ENCODE measurements at regions not wholly inside any gene's neighbourhood (a gene's known extent, or its start where the extent isn't known, plus 50 kb on each side); places are given as distances from the start of the nearest gene placed in this dataset.

GRCh38 chr7:38102507-38102906, 75.5 kb upstream of the STARD3NL start:
- no peak for FAIRE-seq

DNA sequence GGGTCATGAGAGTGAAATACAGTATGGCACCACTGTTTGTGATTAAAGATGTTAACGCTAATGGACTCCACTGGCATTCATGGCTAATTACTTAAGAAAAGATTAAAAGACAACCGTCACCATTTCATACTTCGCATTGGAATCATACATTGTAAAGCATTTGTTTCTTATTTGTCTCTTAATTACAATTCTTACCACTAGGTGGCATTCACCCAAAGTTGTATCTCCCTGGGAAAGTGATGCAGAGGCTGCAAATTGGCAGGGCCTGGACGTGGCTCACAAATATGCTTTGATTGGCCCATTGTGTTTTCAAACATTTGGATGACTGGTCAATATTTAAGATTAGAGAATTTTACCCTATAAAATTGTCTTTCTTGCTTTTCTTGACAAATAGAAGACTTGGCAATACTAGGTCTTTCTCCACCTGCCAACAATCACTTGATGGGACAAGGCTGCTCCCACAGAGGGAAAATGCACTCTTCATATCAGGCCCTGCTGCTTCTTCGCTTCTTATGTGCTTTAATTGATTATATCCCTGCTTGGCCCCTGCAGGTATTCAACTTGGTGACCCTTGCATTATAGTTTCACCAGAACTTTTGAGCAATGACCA, 72.1 kb upstream of the STARD3NL start:
- FAIRE-seq, result peak; percentile 97

- FAIRE-seq, result peak; percentile 88
Measured at GRCh38 chr7:38107486-38107893, 70.6 kb upstream of the STARD3NL start.

- FAIRE-seq, result no peak
Measured at GRCh38 chr7:38112075-38112474, 66.0 kb upstream of the STARD3NL start.

DNA sequence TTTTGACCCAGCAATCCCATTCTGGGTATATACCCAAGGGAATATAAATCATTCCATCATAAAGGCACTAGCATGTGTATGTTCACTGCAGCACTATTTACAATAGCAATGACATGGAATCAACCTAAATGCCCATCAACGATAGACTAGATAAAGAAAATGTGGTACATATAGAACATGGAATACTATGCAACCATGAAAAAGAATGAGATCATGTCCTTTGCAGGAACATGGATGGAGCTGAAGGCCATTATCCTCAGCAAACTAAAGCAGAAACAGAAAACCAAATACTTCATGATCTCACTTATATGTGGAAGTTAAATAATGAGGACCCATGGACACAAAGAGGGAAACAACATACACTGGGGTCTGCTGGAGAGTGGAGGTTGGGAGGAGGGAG, 58.0 kb upstream of the STARD3NL start:
- FAIRE-seq, result no peak

DNA sequence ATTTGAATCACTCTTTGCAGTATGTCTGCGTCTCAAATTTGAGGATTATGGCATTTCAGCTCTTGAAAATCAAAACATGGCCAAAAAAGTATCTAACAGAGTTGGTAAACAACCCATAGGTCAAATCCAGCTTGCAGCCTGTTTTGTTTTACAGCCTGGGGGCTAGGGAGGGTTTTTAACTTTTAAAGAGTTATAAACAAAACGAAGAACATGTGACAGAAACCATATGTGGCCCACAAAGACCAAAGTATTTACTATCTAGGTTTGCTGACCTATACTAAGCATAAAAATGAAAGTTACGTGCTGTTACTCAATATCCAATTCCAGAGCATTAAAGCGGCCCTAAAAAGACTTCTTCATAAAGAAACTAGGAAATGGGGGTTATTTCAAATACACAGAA, 55.5 kb upstream of the STARD3NL start:
- FAIRE-seq, result no peak

GRCh38 chr7:38123494-38123893, 54.6 kb upstream of the STARD3NL start:
- no peak for FAIRE-seq

GRCh38 chr7:38127216-38128207, 50.5 kb upstream of the STARD3NL start:
- no peak for FAIRE-seq
